WTC11 (cell line): ENCODE measurements at regions not wholly inside any gene's neighbourhood (a gene's known extent, or its start where the extent isn't known, plus 50 kb on each side); places are given as distances from the start of the nearest gene placed in this dataset.

Experiments used
- ATAC-seq: fragments of 200-7000 bp; cut with Tn5 transposase; 2 replicates; pipeline ENCODE4 v1.10.0; 2021; ENCODE audit warnings: mild to moderate bottlenecking, moderate library complexity
- CTCF ChIA-PET: fragments of 300-600 bp; sonication (Branson Sonifier 250); formaldehyde crosslinking; loops from one replicate; lab custom pipeline; 2021; ENCODE audit warnings: antibody characterized with exemption; lab: Charles Lee
- POLR2A ChIA-PET: fragments of 350-600 bp; sonication (Branson Sonifier 250); formaldehyde crosslinking; loops from one replicate; lab custom pipeline; 2021; ENCODE audit warnings: antibody characterized with exemption; lab: Charles Lee
- DNase-seq: peaks from one replicate; pipeline ENCODE4 v3.0.0; 2021; ENCODE audit warnings: low spot score
- H3K27ac Mint-ChIP-seq: 2 replicates; pipeline ENCODE4 v1.8.0; 2021; ENCODE audit warnings: mixed read lengths
- H3K27me3 Mint-ChIP-seq: 2 replicates; pipeline ENCODE4 v1.8.0; 2021; ENCODE audit warnings: low read depth, mild to moderate bottlenecking, moderate library complexity, mixed read lengths
- H3K36me3 Mint-ChIP-seq: 2 replicates; pipeline ENCODE4 v1.8.0; 2021; ENCODE audit warnings: mixed read lengths
- H3K4me1 Mint-ChIP-seq: 2 replicates; pipeline ENCODE4 v1.8.0; 2022; ENCODE audit warnings: mixed read lengths
- H3K4me3 Mint-ChIP-seq: 2 replicates; pipeline ENCODE4 v1.8.0; 2021; ENCODE audit warnings: mild to moderate bottlenecking, moderate library complexity, mixed read lengths
- H3K9me3 Mint-ChIP-seq: 2 replicates; pipeline ENCODE4 v1.8.0; 2021; ENCODE audit warnings: mixed read lengths
- AFF4 ChIP-seq: sonication (generic); formaldehyde crosslinking; IDR thresholded peaks from 2 replicates; pipeline ENCODE4 v1.8.1; 2023; ENCODE audit warnings: mild to moderate bottlenecking, missing genetic modification reagents, borderline replicate concordance
- AR ChIP-seq: fragments of 250-450 bp; sonication (Bioruptor Pico); IDR thresholded peaks from 2 replicates; pipeline ENCODE4 v1.9.0; 2021; ENCODE audit warnings: mild to moderate bottlenecking
- CDX4 ChIP-seq: fragments of 250-450 bp; sonication (Bioruptor Pico); IDR thresholded peaks from 2 replicates; pipeline ENCODE4 v1.9.0; 2021; ENCODE audit warnings: moderate library complexity, mild to moderate bottlenecking, inconsistent platforms, borderline replicate concordance
- ESRRA ChIP-seq: sonication (generic); formaldehyde crosslinking; IDR thresholded peaks from 2 replicates; pipeline ENCODE4 v1.8.1; 2022; ENCODE audit warnings: mild to moderate bottlenecking, missing genetic modification reagents, borderline replicate concordance
- FOXK1 ChIP-seq: sonication (generic); formaldehyde crosslinking; IDR thresholded peaks from 2 replicates; pipeline ENCODE4 v1.8.0; 2022; ENCODE audit warnings: mild to moderate bottlenecking, moderate library complexity, missing genetic modification reagents
- KAT7 ChIP-seq: sonication (generic); formaldehyde crosslinking; IDR thresholded peaks from 2 replicates; pipeline ENCODE4 v1.8.1; 2023; ENCODE audit warnings: missing genetic modification reagents, mild to moderate bottlenecking, borderline replicate concordance
- SMAD4 ChIP-seq: sonication (generic); formaldehyde crosslinking; IDR thresholded peaks from 2 replicates; pipeline ENCODE4 v1.8.0; 2022; ENCODE audit warnings: mild to moderate bottlenecking, missing genetic modification reagents
- ZNF423 ChIP-seq: fragments of 250-450 bp; sonication (Bioruptor Pico); IDR thresholded peaks from 2 replicates; pipeline ENCODE4 v2.1.2; 2022; ENCODE audit warnings: mild to moderate bottlenecking, moderate library complexity
- ZNF512 ChIP-seq: sonication (generic); formaldehyde crosslinking; IDR thresholded peaks from 2 replicates; pipeline ENCODE4 v1.8.1; 2022; ENCODE audit warnings: missing genetic modification reagents, borderline replicate concordance
- ZNF532 ChIP-seq: fragments of 250-450 bp; sonication (Bioruptor Pico); IDR thresholded peaks from 2 replicates; pipeline ENCODE4 v1.9.0; 2021; ENCODE audit warnings: mild to moderate bottlenecking, borderline replicate concordance

- TF ChIP-seq AFF4 (CRISPR knock-in tag) = no peak
- TF ChIP-seq FOXK1 (CRISPR knock-in tag) = no peak
- no peak for TF ChIP-seq CDX4 (CRISPR knock-in tag)
- no peak for TF ChIP-seq ZNF423 (CRISPR knock-in tag)
- TF ChIP-seq ZNF532 (CRISPR knock-in tag) = no peak
- TF ChIP-seq KAT7 (CRISPR knock-in tag) = no peak
- TF ChIP-seq SMAD4 (CRISPR knock-in tag) = no peak
These were observed 370.5 kb downstream of the JRKL start (continued) for GRCh38 chr11:96760306-96760705.

- peaks cover 7% of the 10 kb centered on the region for H3K4me1 Mint-ChIP-seq
- no peak overlapping the region for H3K4me3 Mint-ChIP-seq
These were observed 371.0 kb downstream of the JRKL start for GRCh38 chr11:96760815-96761214.

More at GRCh38 chr11:96760815-96761214, 371.0 kb downstream of the JRKL start:
- TF ChIP-seq AR (CRISPR knock-in tag) (no peak), ZNF512 (CRISPR knock-in tag) (no peak), ESRRA (CRISPR knock-in tag) (no peak)
- CTCF ChIA-PET = no interaction called here
- ATAC-seq (no peak), DNase-seq (no peak)
- POLR2A ChIA-PET = no interaction called here
- H3K9me3 Mint-ChIP-seq = no peaks in the 10 kb centered on the region
- no peak overlapping the region for H3K27ac Mint-ChIP-seq
- H3K36me3 Mint-ChIP-seq = no peaks in the 10 kb centered on the region
- no peaks in the 10 kb centered on the region for H3K27me3 Mint-ChIP-seq
